NT2/D1 (cell line): ENCODE measurements at regions not wholly inside any gene's neighbourhood (a gene's known extent, or its start where the extent isn't known, plus 50 kb on each side); places are given as distances from the start of the nearest gene placed in this dataset.

Source experiments
- DNase-seq: peaks from one replicate; pipeline ENCODE4 v3.0.0-alpha.2; 2011; ENCODE audit warnings: low read depth, low spot score
- H3K27me3 ChIP-seq: 2 replicates; pipeline ENCODE4 v1.6.0; 2011; ENCODE audit warnings: mild to moderate bottlenecking; ENCODE audit not compliant: insufficient read length, insufficient read depth
- H3K36me3 ChIP-seq: 2 replicates; pipeline ENCODE4 v1.6.1; 2011; ENCODE audit warnings: mild to moderate bottlenecking, low read length, mixed read lengths; ENCODE audit not compliant: insufficient read depth, insufficient read length
- H3K4me1 ChIP-seq: 2 replicates; pipeline ENCODE4 v1.5.1; 2011; ENCODE audit not compliant: insufficient read depth, insufficient read length
- H3K4me3 ChIP-seq: 2 replicates; pipeline ENCODE4 v1.5.1; 2011; ENCODE audit warnings: low read depth; ENCODE audit not compliant: insufficient read length
- H3K9ac ChIP-seq: 2 replicates; pipeline ENCODE4 v1.6.0; 2011; ENCODE audit warnings: low read depth; ENCODE audit not compliant: insufficient read length
- H3K9me3 ChIP-seq: 2 replicates; pipeline ENCODE4 v1.5.1; 2011; ENCODE audit warnings: mild to moderate bottlenecking, low read length; ENCODE audit not compliant: insufficient read depth
- SUZ12 ChIP-seq: IDR thresholded peaks from 2 replicates; pipeline ENCODE4 v1.6.1; 2011; ENCODE audit not compliant: insufficient read length, insufficient read depth; ENCODE audit errors: extremely low read depth
- YY1 ChIP-seq: IDR thresholded peaks from 2 replicates; pipeline ENCODE4 v1.6.1; 2011; ENCODE audit not compliant: insufficient read length, insufficient read depth
- ZNF274 ChIP-seq: IDR thresholded peaks from 2 replicates; pipeline ENCODE4 v1.6.1; 2011; ENCODE audit warnings: mild to moderate bottlenecking, low read depth, low read length

GRCh38 chr5:52690236-52690768 lies 97.4 kb upstream of the ITGA1 start:
- no peak overlapping the region for H3K9ac ChIP-seq
- no peak overlapping the region for H3K4me3 ChIP-seq
- H3K27me3 ChIP-seq, result no peaks in the 10 kb centered on the region
- DNase-seq, result peak; percentile 63
- H3K36me3 ChIP-seq, result no peaks in the 10 kb centered on the region
- H3K4me1 ChIP-seq, result no peaks in the 10 kb centered on the region
- H3K9me3 ChIP-seq, result peaks cover 7% of the 10 kb centered on the region; the same call in 1 of the 2 replicates
- TF ChIP-seq YY1 (no peak), ZNF274 (no peak)

DNA sequence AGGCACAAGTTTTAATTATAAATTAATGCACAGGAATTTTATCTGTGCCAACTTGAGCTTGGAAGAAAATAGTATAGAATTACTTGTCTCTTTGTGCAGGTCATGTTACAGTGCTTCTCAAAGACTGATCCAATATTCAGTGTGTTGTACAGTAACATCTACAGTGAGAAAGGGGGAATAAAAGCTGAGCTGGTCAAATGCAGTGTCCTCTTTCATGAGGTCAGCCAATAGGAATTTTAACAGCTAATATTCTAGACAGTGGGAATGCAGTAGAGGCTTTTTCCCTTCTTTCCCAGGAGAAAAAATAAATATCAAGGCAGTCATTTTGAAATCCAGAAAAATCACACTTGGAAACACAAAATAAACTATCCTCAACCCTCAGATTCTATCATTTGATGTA lies 95.7 kb upstream of the ITGA1 start:
- Histone ChIP-seq H3K9me3 (peaks cover 7% of the 10 kb centered on the region; the same call in 1 of the 2 replicates), H3K4me3 (no peak overlapping the region), H3K36me3 (no peaks in the 10 kb centered on the region), H3K27me3 (no peaks in the 10 kb centered on the region), H3K9ac (no peak overlapping the region), H3K4me1 (no peaks in the 10 kb centered on the region)
- TF ChIP-seq YY1 (no peak), SUZ12 (no peak)
- no peak for DNase-seq

GRCh38 chr5:52692606-52693005 lies 95.1 kb upstream of the ITGA1 start:
- DNase-seq, result no peak
- TF ChIP-seq SUZ12, result no peak
- no peak for TF ChIP-seq YY1
- no peak for TF ChIP-seq ZNF274
- Histone ChIP-seq H3K9me3 (peaks cover 7% of the 10 kb centered on the region; the same call in 1 of the 2 replicates), H3K9ac (no peak overlapping the region), H3K36me3 (no peaks in the 10 kb centered on the region), H3K27me3 (no peaks in the 10 kb centered on the region), H3K4me3 (no peak overlapping the region), H3K4me1 (no peaks in the 10 kb centered on the region)

GRCh38 chr5:52693280-52693679 lies 94.4 kb upstream of the ITGA1 start:
- TF ChIP-seq SUZ12 (no peak), YY1 (no peak), ZNF274 (no peak)
- Histone ChIP-seq H3K9ac (no peak overlapping the region), H3K27me3 (no peaks in the 10 kb centered on the region), H3K4me3 (no peak overlapping the region), H3K36me3 (no peaks in the 10 kb centered on the region), H3K4me1 (no peaks in the 10 kb centered on the region), H3K9me3 (peaks cover 5% of the 10 kb centered on the region; the same call in 1 of the 2 replicates)
- DNase-seq, result no peak

GRCh38 chr5:52693836-52694235 lies 93.9 kb upstream of the ITGA1 start:
- no peaks in the 10 kb centered on the region for H3K9me3 ChIP-seq

DNA sequence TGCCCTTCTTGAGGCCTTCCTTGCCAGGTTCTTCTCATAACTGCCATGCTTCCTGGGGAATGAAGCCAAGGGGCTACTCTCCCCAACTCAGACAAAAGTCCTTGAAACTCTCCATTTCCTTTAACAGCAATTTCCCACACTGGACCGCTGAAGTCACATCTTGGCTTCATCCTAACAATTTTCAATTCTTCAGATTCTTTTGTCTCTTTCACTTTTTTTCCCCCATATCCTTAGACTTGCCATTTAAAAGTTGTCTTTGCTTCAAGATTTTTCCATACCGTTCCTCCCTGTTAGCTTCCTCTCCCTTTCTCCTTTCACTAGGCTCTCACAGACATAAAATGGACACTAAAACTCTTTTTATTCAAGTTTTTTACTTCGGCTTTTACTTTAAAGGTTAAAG lies 93.1 kb upstream of the ITGA1 start:
- H3K4me3 ChIP-seq, result no peak overlapping the region
- no peak for TF ChIP-seq SUZ12
- TF ChIP-seq YY1, result no peak
- no peak for TF ChIP-seq ZNF274
- H3K9me3 ChIP-seq, result no peaks in the 10 kb centered on the region
- H3K36me3 ChIP-seq, result no peaks in the 10 kb centered on the region
- H3K9ac ChIP-seq, result no peak overlapping the region
- DNase-seq, result no peak
- no peaks in the 10 kb centered on the region for H3K4me1 ChIP-seq
- H3K27me3 ChIP-seq, result no peaks in the 10 kb centered on the region

More at GRCh38 chr5:52693836-52694235, 93.9 kb upstream of the ITGA1 start:
- Histone ChIP-seq H3K4me3 (no peak overlapping the region), H3K36me3 (no peaks in the 10 kb centered on the region), H3K27me3 (no peaks in the 10 kb centered on the region), H3K9ac (no peak overlapping the region), H3K4me1 (no peaks in the 10 kb centered on the region)
- DNase-seq, result no peak
- TF ChIP-seq YY1 (no peak), SUZ12 (no peak), ZNF274 (no peak)

GRCh38 chr5:52702877-52703276 lies 84.8 kb upstream of the ITGA1 start:
- Histone ChIP-seq H3K27me3 (no peaks in the 10 kb centered on the region), H3K4me3 (no peak overlapping the region), H3K36me3 (no peaks in the 10 kb centered on the region), H3K9ac (no peak overlapping the region), H3K4me1 (no peaks in the 10 kb centered on the region), H3K9me3 (no peaks in the 10 kb centered on the region)
- TF ChIP-seq ZNF274, result no peak
- TF ChIP-seq SUZ12, result no peak
- no peak for TF ChIP-seq YY1
- DNase-seq, result no peak
